Medulla oblongata (tissue), 1 donor: ENCODE measurements at regions not wholly inside any gene's neighbourhood (a gene's known extent, or its start where the extent isn't known, plus 50 kb on each side); places are given as distances from the start of the nearest gene placed in this dataset.

Experiments
- DNase-seq: peaks from one replicate; pipeline ENCODE4 v3.0.0-alpha.2; 2015; ENCODE audit errors: extremely low spot score

DNA sequence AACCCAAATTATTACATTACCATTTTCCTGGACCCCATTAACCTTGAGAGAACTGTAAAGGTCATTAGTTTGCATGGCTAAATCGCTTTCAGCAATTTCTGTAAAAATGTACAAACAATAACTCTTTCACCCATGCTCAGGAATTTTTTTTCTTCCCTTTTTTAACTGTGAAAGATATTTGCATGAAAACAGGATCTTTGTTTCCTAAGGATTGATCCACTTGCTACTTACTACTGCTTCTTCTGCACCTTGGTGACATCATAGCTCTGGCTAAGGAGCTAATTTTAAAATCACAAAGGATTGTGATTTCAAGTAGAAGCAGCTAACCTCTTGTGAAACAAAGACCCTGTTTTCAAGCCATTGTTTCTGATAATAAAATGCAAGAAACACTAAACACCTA lies 274.6 kb upstream of the ESRRG start:
- no peak for DNase-seq

DNA sequence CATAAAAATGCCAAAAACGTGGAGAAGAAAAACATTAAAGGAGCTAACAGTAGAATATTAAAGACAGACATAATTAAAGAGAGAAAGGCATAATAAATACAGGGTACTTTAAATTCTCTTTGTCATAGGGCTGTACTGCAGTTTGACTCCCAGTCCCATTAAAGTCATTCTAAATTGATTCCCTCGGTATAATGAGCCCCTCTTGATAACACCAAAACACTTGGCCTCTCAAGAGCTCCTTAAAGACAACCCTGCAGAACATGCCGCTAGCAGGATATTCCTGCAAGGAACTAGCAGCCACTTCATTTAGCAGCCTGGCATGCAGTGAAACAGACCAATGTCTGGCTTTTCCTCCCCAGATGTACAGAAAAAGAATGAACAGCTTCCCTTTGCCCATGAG lies 273.8 kb upstream of the ESRRG start:
- DNase-seq: no peak

GRCh38 chr1:216984536-216984935 lies 261.3 kb upstream of the ESRRG start:
- no peak for DNase-seq

DNA sequence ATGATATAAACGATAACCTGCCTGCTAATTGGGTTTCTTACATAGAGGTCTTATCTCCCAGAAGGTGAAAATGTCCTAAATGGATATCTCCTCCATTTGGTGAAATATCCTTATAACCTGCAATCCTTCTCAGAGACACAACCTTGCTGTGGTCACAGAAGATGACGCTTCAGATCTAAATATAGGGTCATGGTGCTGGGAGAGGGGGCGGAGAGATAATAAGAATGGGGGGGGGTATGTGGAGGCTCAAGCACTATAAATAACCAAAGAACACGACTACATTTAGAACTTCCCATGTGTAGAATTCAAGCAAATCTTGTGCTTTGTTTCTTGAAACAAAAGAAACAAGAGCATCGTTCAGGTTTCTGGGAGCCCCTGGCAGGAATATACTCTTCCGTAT lies 260.6 kb upstream of the ESRRG start:
- DNase-seq: no peak

DNA sequence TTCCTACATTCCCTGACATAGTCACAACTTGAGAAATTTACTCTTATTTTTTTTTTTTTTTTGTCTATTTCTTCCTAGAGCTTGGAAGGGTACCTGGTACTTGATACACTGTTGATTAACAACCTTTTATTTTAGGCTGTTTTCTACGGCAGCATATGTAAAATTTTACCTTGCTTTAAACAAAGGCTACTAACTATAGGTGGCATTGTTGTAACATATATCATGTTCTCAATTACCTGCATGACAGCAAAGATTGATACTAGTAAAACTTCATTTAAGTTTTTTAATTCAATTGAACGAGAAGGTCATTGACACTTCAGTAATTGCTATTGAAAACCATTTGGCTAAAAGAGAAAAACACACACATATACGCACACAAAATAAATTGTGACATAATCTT lies 238.3 kb upstream of the ESRRG start:
- DNase-seq: no peak

DNA sequence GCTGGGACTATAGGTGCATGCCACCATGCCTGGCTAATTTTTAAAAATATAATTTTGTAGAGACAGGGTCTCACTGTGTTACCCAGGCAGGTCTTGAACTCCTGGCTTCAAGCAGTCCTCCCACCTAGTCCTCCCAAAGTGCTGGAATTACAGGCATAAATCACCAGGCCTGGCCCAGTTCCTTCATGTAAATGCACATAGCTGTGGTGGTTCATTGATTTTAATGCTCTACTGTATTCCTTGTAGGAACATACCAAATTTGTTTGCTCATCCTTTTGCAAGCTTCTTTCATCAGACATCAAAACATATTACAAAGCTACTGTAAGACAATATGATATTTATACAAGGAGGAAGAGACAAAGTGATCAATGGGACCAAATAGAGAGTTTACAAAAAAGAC lies 237.5 kb upstream of the ESRRG start:
- DNase-seq: no peak

- no peak for DNase-seq
Measured at GRCh38 chr1:216958569-216958968, 235.3 kb upstream of the ESRRG start.

DNA sequence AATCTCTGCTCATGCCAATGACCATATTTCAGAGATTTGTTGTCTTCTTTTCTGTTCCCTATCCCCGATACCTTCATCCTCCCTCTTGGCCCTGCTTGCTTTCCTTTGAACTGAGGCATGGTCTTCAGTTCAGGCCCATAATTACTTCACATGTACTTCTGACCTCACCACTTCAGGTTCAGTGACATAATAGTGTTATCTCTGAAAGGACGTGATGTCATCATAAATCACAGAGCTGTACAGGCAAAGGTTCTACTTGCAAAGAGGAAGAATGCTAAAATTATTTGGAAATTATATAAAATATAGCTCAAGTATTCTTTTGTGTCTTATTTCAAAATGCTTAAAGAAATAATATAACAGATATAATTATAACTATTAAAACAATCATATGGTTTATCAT lies 230.3 kb upstream of the ESRRG start:
- DNase-seq: no peak

DNA sequence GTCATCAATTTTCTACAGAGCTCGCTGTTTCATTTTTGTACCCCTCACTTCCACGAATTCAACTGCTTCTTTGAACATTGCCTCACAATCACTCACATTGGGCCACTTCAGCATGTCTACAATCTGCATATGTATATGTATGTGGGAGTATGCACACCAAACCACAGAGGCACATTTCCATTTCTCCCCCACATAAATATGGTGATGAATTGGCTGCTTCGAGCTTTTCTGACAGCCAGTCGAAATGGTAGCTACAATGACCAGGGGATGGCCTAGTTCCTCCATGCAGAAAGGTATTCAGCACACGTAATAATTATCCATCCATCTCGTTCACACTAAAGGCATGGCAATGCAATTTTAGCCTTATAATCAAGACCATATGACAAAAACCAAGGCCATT lies 229.6 kb upstream of the ESRRG start:
- no peak for DNase-seq

GRCh38 chr1:216945538-216946080 lies 222.4 kb upstream of the ESRRG start:
- peak; percentile 60 for DNase-seq

- DNase-seq: no peak
Measured at GRCh38 chr1:216944864-216945510, 221.8 kb upstream of the ESRRG start.

DNA sequence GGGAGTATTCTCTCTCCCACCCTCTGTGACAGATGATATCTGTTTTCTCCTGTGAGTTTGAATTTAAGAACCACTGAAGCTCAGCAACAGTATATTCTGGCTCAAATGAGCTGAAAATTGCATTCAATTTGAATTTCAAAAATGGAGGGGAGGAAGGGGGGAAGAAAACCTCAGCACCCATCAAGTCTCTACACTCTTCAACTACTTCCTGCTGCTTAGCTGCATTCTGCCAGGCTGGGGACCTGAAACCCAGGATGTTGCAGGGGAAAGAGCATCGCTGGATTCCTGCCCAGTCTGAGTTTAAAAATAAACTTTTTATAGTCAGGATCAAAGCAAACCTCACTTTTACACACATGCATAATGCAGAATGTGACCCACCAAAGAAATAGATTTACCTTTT lies 214.3 kb upstream of the ESRRG start:
- no peak for DNase-seq

DNA sequence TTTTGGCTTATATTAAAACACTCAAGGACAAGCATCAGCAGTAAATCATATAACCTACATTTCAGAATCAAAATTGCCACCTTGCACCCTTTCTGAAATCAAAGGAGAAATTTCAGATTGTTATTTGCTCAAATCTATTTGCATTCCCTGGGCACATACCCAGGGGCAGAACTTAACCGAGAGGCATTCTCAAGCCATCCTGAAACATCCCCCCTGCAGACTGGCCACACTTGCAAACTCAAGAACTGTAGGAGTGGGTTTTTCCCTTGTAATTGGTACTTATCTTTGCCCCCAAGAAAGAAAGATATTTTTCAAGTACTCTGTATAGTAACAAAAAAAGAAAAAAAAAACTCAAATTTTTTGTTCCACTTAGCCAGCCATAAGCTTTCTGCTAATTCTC lies 213.6 kb upstream of the ESRRG start:
- no peak for DNase-seq

DNA sequence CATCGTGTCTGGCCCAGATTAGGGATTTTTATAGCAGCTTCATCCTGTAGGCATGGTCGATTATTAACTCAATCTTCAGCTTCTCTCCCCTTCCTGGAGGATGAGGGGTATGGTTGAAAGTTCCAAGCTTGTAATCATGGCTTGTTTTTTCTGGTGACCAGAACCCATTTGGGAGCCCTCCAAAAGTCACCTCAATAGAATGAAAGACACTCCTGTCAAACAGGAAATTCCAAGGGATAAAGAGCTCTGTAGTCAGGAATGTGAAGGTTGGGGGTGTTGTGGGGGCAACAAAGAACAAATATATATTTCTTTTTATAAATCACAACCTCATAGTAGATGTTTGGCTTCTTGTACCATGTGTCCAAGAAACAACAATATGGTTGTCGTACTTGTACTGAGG lies 212.7 kb upstream of the ESRRG start:
- DNase-seq: no peak

DNA sequence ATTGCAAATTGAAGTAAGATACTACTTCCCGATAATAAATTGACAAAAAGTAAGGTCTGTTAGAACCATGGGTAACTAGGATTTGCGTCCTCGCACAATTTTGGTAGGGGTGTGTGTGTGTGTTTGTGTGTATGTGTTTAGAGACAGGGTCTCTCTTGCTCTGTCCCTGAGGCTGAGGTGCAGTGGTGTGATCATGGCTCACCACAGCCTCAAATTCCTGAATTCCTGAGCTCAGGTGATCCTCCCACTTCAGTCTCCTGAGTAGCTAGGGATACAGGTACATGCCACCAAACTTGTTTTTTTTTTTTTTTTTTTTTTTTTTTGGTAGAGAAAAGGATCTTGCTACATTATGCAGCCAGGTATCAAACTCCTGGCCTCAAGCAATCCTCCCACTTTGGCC lies 209.2 kb upstream of the ESRRG start:
- no peak for DNase-seq

- DNase-seq: no peak
Measured at GRCh38 chr1:216929870-216930582, 206.8 kb upstream of the ESRRG start.

DNA sequence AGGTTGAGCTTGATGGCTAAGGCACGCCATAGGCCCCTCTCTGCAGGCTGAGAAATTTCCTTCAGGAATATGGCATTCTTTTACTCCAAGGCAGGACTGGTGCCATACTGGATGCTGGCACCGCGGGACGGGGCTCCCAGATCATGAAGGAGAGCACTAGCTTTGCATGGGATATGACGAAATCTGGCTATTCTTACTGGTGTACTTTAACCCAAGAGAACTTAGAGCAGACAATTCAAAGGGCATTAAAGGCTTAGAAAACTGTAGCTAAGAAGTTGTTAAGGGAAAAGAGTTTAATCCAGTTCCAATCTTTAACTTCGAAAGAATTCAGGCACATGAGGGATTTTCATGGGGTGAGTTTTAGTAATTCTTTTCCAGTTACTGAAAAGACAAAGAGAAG lies 204.4 kb upstream of the ESRRG start:
- no peak for DNase-seq

DNA sequence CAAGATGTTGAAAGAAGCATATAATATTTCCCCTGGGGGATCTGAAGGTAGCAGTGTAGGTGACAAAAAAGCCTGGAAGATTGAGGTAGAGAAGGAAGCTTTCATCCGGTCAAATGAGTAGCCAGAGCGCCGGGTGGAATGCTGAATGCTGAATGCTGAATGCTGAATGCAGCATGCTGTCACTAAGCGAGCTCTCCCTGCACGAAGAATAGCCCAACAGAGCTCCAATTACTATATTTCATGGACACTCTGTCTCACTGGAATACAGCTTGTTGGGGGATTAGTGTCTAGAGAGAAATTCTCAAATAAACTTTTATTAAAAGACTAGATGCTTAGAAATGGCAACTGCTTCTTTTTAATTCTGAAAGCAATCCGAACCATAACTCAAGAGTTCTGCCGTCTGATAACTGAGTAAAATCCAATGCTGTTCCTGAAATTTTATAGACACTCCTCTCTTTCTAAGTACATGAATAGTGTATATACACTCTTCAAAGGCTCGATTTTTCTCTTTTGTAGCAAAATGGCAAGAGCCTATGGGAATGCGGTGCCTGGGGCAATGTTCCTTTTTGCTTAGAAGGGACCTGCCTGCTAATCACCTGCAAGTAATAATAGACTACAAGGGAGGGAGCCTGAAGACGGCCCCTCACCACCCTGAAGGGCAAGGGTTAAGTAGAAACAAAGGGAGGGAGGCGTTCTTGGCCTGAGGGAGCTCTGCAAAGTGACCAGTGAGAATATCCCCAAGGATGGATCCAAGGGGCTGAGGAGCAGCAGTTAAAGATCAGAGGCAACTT lies 203.7 kb upstream of the ESRRG start:
- DNase-seq: peak; percentile 49

GRCh38 chr1:216925962-216926625 lies 202.9 kb upstream of the ESRRG start:
- no peak for DNase-seq

GRCh38 chr1:216924732-216925131 lies 201.5 kb upstream of the ESRRG start:
- no peak for DNase-seq

DNA sequence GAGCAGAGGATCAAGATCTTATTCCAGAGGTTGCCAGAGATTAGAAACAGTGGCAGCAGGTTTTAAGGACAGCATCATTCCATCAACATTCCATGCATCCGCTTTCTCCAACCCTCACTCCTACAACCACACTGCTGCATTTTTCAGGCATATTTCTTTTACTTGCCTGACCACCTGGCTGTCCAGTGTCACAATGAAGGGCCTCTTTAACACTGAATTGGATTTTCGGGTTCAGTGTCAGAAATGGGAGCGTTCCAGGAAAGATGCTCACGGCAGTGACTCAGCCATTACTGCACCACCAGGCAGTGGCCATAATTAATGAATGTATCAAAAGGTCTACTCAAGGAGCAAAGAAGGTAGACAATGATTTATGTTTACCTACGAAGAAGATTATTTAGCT lies 200.4 kb upstream of the ESRRG start:
- DNase-seq: no peak

GRCh38 chr1:216922406-216922805 lies 199.2 kb upstream of the ESRRG start:
- no peak for DNase-seq
